ENCODE measurements at regions not wholly inside any gene's neighbourhood (a gene's known extent, or its start where the extent isn't known, plus 50 kb on each side); places are given as distances from the start of the nearest gene placed in this dataset.

DNA sequence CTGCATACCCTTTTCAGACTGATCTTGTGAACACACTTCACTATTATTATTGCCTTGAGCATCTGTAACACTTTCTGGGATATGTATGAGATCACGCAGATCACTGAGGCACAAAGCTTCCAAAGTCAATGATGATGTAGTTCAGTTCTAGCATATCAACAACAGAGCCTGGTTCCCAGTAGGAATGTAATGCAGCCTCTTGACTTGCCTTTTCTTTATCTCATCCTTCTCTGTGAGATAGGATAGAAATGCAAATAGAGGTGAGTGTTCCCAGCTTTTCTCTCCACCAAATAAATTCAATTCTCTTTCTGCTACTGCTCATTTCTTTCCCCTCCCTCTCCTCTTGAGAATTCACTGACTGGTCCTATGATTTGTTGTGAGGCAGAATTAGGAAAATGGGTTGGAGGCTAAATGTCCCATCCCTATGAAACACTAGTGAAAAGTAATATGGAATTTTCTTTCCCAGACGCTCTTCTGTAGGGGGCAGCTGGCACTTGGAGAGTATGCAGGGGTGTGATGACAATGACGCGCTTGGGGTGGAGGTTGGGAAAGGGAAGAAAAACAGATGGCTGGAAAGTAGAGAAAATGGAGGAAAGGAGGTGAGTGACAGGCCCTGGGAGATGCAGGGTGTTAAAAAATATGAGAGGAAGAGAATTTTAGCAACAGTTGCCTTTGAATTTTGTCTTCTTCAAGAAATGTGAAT is 96.0 kb upstream of the TMTC1 start:
- no peak for DNase-seq (ENCODE audit: low read depth)

DNA sequence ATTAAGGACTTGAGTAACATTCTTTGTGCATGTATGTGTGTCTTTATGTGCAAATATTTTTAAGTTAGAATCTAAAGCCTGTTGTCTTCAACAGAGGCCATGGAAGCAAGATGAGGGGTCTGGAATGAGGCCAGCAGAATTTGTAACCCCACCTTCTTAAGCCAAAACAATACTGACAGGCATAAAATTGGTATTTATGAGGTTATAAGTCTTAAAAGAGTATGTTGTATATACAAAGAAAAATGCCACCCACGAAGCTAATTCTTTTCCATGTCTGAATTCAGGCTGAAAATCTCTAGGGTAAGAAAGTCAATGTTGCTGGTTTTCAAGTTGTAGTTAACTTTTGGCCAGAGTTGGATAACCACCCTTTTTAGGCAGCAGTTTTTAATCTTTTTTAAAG is 86.2 kb upstream of the TMTC1 start:
- no peak for DNase-seq (ENCODE audit: low read depth)

DNA sequence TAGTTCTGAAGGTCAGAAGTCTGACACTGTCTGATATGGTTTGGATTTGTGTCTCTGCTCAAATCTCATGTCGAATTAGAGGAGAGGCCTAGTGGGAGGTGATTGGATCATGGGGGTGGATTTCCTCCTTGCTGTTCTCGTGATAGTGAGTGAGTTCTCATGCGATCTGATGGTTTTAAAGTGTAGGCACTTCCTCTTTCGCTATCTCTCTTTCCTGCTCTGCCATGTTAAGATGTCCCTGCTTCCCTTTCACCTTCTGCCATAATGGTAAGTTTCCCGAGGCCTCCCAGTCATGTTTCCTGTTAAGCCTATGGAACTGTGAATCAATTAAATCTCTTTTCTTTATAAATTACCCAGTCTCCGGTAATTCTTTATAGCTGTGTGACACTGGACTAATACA is 84.1 kb upstream of the TMTC1 start:
- no peak for DNase-seq (ENCODE audit: low read depth)

DNA sequence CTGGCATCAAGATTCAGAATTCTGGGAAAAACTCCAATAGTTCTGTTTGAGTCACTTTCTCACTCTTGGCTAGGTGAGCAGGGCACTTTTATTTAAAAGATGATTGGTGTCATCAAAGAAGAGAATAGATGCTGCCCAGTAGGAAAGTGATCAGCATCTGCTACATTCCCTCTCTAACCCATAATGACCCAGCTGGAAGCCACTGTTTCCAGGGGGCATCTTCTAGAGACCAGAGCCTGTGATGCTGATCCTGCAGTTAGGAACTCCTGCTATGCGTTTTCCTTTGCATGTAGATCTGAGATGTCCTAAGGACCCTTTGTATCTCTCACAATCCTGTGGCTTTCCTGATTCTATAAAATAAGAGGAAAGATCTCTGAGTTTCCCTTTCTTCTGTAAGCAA is 79.9 kb upstream of the TMTC1 start:
- DNase-seq (ENCODE audit: low read depth), result no peak

DNA sequence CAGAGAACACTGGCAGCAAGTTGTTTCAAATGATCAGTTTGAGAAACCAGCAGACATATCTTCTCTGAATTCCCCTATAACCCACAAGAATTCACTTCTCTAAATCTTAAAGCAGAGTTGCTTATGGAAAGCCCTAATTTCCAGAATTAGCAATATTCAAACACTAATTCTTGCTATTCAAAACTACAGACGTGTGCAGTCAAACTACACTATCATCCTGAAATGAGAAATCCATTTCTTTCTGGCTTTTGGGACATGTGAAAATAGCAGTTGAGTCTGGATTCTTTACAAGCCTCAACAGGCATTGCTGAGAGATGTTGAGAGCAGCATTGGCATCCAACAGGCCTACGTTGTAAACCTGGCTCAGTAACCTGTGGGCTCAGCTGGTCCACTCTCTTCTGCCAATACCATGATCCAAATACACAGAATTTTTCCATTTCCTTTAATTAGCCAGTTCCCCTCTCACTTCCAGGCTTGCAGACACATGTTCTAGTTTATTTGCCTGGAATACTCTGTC is 74.6 kb upstream of the TMTC1 start:
- DNase-seq (ENCODE audit: low read depth), result no peak

DNA sequence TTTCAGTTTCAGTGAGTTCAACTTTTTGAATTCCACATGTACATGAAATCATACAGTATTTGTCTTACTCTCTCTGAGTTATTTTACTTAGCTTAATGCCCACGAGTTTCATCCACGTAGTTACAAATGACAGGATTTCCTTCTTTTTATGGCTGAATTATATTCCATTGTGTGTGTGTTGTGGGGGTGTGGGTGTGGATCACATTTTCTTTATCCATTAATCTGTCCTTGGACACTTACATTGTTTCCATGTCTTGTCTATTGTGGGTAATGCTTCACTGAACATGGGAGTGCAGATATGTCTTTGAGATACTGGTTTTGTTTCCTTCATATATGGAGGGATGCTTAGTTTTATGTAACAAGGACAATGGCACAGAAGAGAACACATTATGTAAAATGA is 63.5 kb upstream of the TMTC1 start:
- DNase-seq (ENCODE audit: low read depth), result no peak

DNA sequence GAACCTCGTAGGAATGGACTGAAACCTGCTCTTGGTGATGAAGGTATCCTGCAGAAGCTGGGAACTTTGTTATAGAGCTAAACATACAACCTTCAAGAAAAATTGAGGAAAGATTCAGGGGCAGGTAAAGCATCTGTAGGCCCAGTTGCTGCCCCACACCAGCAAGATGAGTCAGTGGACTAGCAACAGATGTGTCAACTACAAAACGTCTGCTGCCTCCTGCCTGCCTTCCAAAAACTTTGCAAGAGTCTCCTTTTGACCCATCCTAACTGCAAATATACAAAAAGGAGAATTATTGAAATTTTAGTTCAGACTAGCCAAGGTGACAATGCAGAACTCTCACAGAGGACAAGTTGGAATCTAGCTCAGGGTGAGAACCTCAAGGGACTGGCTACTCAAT is 60.9 kb upstream of the TMTC1 start:
- no peak for DNase-seq (ENCODE audit: low read depth)

- DNase-seq (ENCODE audit: low read depth), result no peak
Measured at GRCh38 chr12:29843036-29843435, 59.3 kb upstream of the TMTC1 start.

- no peak for DNase-seq (ENCODE audit: low read depth)
Measured at GRCh38 chr12:29838768-29839167, 55.0 kb upstream of the TMTC1 start.

Data from HS-27A (cell line).